Omental fat pad (tissue), 3 donors: ENCODE measurements at regions not wholly inside any gene's neighbourhood (a gene's known extent, or its start where the extent isn't known, plus 50 kb on each side); places are given as distances from the start of the nearest gene placed in this dataset.

Source experiments
- ATAC-seq: fragments of 150-250 bp; one replicate; pipeline ENCODE4 v1.9.1; 2016; ENCODE audit warnings: mild to moderate bottlenecking, moderate library complexity; ENCODE audit not compliant: low FRiP score
- DNase-seq: peaks from one replicate; pipeline ENCODE4 v3.0.0-alpha.2; 2019; ENCODE audit warnings: low spot score
- CTCF ChIP-seq, 3 donors: fragments of 450-650 bp; IDR thresholded peaks; one replicate each; pipeline ENCODE4 v1.5.1; 2016 to 2017; ENCODE audit warnings: antibody characterized with exemption in 3 of 3, mild to moderate bottlenecking in 3 of 3, moderate library complexity in 2 of 3

- no peak for DNase-seq
- no peak for ATAC-seq
- no peak for TF ChIP-seq CTCF (IDR thresholded peaks at IDR 0.05)
These were observed 525.9 kb downstream of the EBF1 start for GRCh38 chr5:158573829-158574228.

- no peak for ATAC-seq
- TF ChIP-seq CTCF (IDR thresholded peaks at IDR 0.05): no peak
These were observed 529.2 kb downstream of the EBF1 start for GRCh38 chr5:158570502-158570901.

GRCh38 chr5:158569534-158569933, 530.2 kb downstream of the EBF1 start:
- DNase-seq (no peak), ATAC-seq (no peak)
- TF ChIP-seq CTCF (IDR thresholded peaks at IDR 0.05): no peak

More at GRCh38 chr5:158570502-158570901, 529.2 kb downstream of the EBF1 start:
- DNase-seq: no peak

GRCh38 chr5:158565017-158565789, 534.5 kb downstream of the EBF1 start:
- DNase-seq (no peak), ATAC-seq (no peak)
- no peak for TF ChIP-seq CTCF (IDR thresholded peaks at IDR 0.05)

GRCh38 chr5:158563760-158564390, 535.8 kb downstream of the EBF1 start:
- DNase-seq (no peak), ATAC-seq (no peak)

GRCh38 chr5:158561562-158562190, 538.0 kb downstream of the EBF1 start:
- no peak for TF ChIP-seq CTCF (IDR thresholded peaks at IDR 0.05)
- ATAC-seq (no peak), DNase-seq (no peak)

More at GRCh38 chr5:158563760-158564390, 535.8 kb downstream of the EBF1 start:
- no peak for TF ChIP-seq CTCF (IDR thresholded peaks at IDR 0.05)
